DND-41 (cell line): ENCODE measurements at regions not wholly inside any gene's neighbourhood (a gene's known extent, or its start where the extent isn't known, plus 50 kb on each side); places are given as distances from the start of the nearest gene placed in this dataset.

Experiments
- ATAC-seq: fragments of 200-7000 bp; cut with Tn5 transposase; 3 replicates; pipeline ENCODE4 v1.9.1; 2021; ENCODE audit warnings: low read depth; ENCODE audit not compliant: insufficient read depth
- DNase-seq: peaks from one replicate; pipeline ENCODE4 v3.0.0-alpha.2; 2020
- H2AFZ ChIP-seq: 2 replicates; pipeline ENCODE4 v1.6.0; 2012; ENCODE audit warnings: low read depth, low read length
- H3K27ac ChIP-seq: 2 replicates; pipeline ENCODE4 v1.5.1; 2012; ENCODE audit warnings: low read length, inconsistent platforms
- H3K27me3 ChIP-seq: fragments of 200-600 bp; sonication (generic); 2 replicates; pipeline ENCODE4 v1.6.0; 2012; ENCODE audit warnings: low read length, mild to moderate bottlenecking, inconsistent platforms; ENCODE audit not compliant: insufficient read depth, poor library complexity
- H3K36me3 ChIP-seq: 2 replicates; pipeline ENCODE4 v1.5.1; 2012; ENCODE audit warnings: low read length, inconsistent platforms; ENCODE audit not compliant: insufficient read depth
- H3K4me1 ChIP-seq: 2 replicates; pipeline ENCODE4 v1.5.1; 2012; ENCODE audit warnings: mild to moderate bottlenecking, low read length; ENCODE audit not compliant: insufficient read depth
- H3K4me2 ChIP-seq: 2 replicates; pipeline ENCODE4 v1.6.0; 2012; ENCODE audit warnings: mild to moderate bottlenecking, moderate library complexity, low read length, inconsistent platforms; ENCODE audit not compliant: insufficient read depth
- H3K4me3 ChIP-seq, 2 experiments: fragments of 200-600 bp in 1 of 2; shearing (Covaris generic) in 1 of 2; 2 replicates each; pipeline ENCODE4 v1.5.1; 2012 to 2016; ENCODE audit warnings: inconsistent platforms in 2 of 2, low read length in 2 of 2, mild to moderate bottlenecking in 2 of 2, low read depth in 1 of 2, moderate library complexity in 1 of 2
- H3K79me2 ChIP-seq: 2 replicates; pipeline ENCODE4 v1.6.0; 2012; ENCODE audit warnings: low read length, inconsistent platforms; ENCODE audit not compliant: insufficient read depth
- H3K9ac ChIP-seq: 2 replicates; pipeline ENCODE4 v1.6.0; 2012; ENCODE audit warnings: low read depth, mild to moderate bottlenecking, inconsistent platforms, low read length, moderate library complexity
- H3K9me3 ChIP-seq: 2 replicates; pipeline ENCODE4 v1.5.1; 2012; ENCODE audit warnings: low read length, moderate library complexity, mild to moderate bottlenecking, inconsistent platforms; ENCODE audit not compliant: insufficient read depth, severe bottlenecking
- H4K20me1 ChIP-seq: 2 replicates; pipeline ENCODE4 v1.6.0; 2012; ENCODE audit warnings: low read length; ENCODE audit not compliant: insufficient read depth
- CTCF ChIP-seq: IDR thresholded peaks from 2 replicates; pipeline ENCODE4 v1.5.1; 2012; ENCODE audit warnings: borderline replicate concordance, low read length, moderate library complexity, mild to moderate bottlenecking; ENCODE audit not compliant: poor library complexity, severe bottlenecking; ENCODE audit errors: extremely low read depth
- EZH2 ChIP-seq: IDR thresholded peaks from 3 replicates; pipeline ENCODE4 v1.6.1; 2012; ENCODE audit warnings: borderline replicate concordance, low read depth, mild to moderate bottlenecking, moderate library complexity, low read length, inconsistent platforms; ENCODE audit not compliant: severe bottlenecking

GRCh38 chr5:174328631-174329299, 283.3 kb downstream of the NSG2 start:
- no peak for ATAC-seq
- no peaks in the 10 kb centered on the region for H4K20me1 ChIP-seq
- H3K79me2 ChIP-seq: no peaks in the 10 kb centered on the region
- no peak overlapping the region for H2AFZ ChIP-seq
- no peak overlapping the region for H3K4me2 ChIP-seq
- H3K27me3 ChIP-seq: peaks cover 3% of the 10 kb centered on the region
- no peaks in the 10 kb centered on the region for H3K36me3 ChIP-seq
- no peak overlapping the region for H3K9ac ChIP-seq
- no peaks in the 10 kb centered on the region for H3K9me3 ChIP-seq
- no peak overlapping the region for H3K27ac ChIP-seq
- DNase-seq: no peak
- TF ChIP-seq CTCF: no peak
- no peak for TF ChIP-seq EZH2
- no peak overlapping the region for H3K4me3 ChIP-seq
- H3K4me1 ChIP-seq: no peaks in the 10 kb centered on the region

- Histone ChIP-seq H3K4me3 (no peak overlapping the region), H3K36me3 (no peaks in the 10 kb centered on the region), H2AFZ (no peak overlapping the region), H3K4me1 (no peaks in the 10 kb centered on the region), H3K4me2 (no peak overlapping the region), H3K9ac (no peak overlapping the region), H3K27me3 (peaks cover 3% of the 10 kb centered on the region), H3K27ac (no peak overlapping the region), H4K20me1 (no peaks in the 10 kb centered on the region), H3K9me3 (no peaks in the 10 kb centered on the region), H3K79me2 (no peaks in the 10 kb centered on the region)
- ATAC-seq: no peak
- DNase-seq: no peak
- TF ChIP-seq EZH2: no peak
Observed at GRCh38 chr5:174329738-174330137, 284.2 kb downstream of the NSG2 start.

GRCh38 chr5:174335682-174336364, 290.3 kb downstream of the NSG2 start:
- no peak overlapping the region for H3K4me2 ChIP-seq
- no peaks in the 10 kb centered on the region for H3K4me1 ChIP-seq
- H3K9me3 ChIP-seq: no peaks in the 10 kb centered on the region
- no peak overlapping the region for H3K4me3 ChIP-seq
- no peak overlapping the region for H2AFZ ChIP-seq
- no peaks in the 10 kb centered on the region for H3K36me3 ChIP-seq
- H4K20me1 ChIP-seq: no peaks in the 10 kb centered on the region
- DNase-seq: no peak
- H3K79me2 ChIP-seq: no peaks in the 10 kb centered on the region
- no peak overlapping the region for H3K27ac ChIP-seq
- ATAC-seq: no peak
- no peaks in the 10 kb centered on the region for H3K27me3 ChIP-seq
- no peak overlapping the region for H3K9ac ChIP-seq
- TF ChIP-seq EZH2: no peak
- TF ChIP-seq CTCF: no peak

- no peaks in the 10 kb centered on the region for H3K9me3 ChIP-seq
- H2AFZ ChIP-seq: no peak overlapping the region
- H3K36me3 ChIP-seq: no peaks in the 10 kb centered on the region
- no peaks in the 10 kb centered on the region for H4K20me1 ChIP-seq
- no peak for DNase-seq
- no peaks in the 10 kb centered on the region for H3K27me3 ChIP-seq
- H3K9ac ChIP-seq: no peak overlapping the region
- TF ChIP-seq CTCF (no peak), EZH2 (no peak)
- no peak for ATAC-seq
- no peaks in the 10 kb centered on the region for H3K4me1 ChIP-seq
- H3K79me2 ChIP-seq: no peaks in the 10 kb centered on the region
- H3K4me2 ChIP-seq: no peak overlapping the region
- no peak overlapping the region for H3K27ac ChIP-seq
- no peak overlapping the region for H3K4me3 ChIP-seq
Observed at GRCh38 chr5:174336479-174336878, 291.0 kb downstream of the NSG2 start.
